KMS-11 (cell line): ENCODE measurements at regions not wholly inside any gene's neighbourhood (a gene's known extent, or its start where the extent isn't known, plus 50 kb on each side); places are given as distances from the start of the nearest gene placed in this dataset.
"Not testable (repeated sequence)": the region's sequence is repeated elsewhere in the genome, so short reads cannot be mapped to it uniquely, and the experiment has no call there.

Experiments used
- H2AFZ ChIP-seq: fragments of 200-600 bp; sonication (generic); 2 replicates; pipeline ENCODE4 v1.6.1; 2016; ENCODE audit warnings: antibody characterized with exemption, mixed run types, low read depth
- H3K27ac ChIP-seq: fragments of 200-600 bp; sonication (generic); 2 replicates; pipeline ENCODE4 v1.6.1; 2016; ENCODE audit warnings: mild to moderate bottlenecking, mixed run types
- H3K27me3 ChIP-seq: fragments of 200-600 bp; sonication (generic); 2 replicates; pipeline ENCODE4 v1.6.1; 2017; ENCODE audit warnings: mild to moderate bottlenecking, low read depth, mixed run types, moderate library complexity; ENCODE audit not compliant: insufficient read depth
- H3K36me3 ChIP-seq: fragments of 200-600 bp; sonication (generic); 2 replicates; pipeline ENCODE4 v1.6.1; 2017; ENCODE audit warnings: mild to moderate bottlenecking, mixed run types; ENCODE audit not compliant: insufficient read depth
- H3K4me1 ChIP-seq: fragments of 200-600 bp; sonication (generic); 2 replicates; pipeline ENCODE4 v1.6.1; 2016; ENCODE audit warnings: mild to moderate bottlenecking, low read depth, mixed run types; ENCODE audit not compliant: poor library complexity, severe bottlenecking
- H3K4me2 ChIP-seq: fragments of 200-600 bp; sonication (generic); 2 replicates; pipeline ENCODE4 v1.7.0; 2016; ENCODE audit warnings: mild to moderate bottlenecking, mixed run types
- H3K4me3 ChIP-seq: fragments of 200-600 bp; sonication (generic); IDR thresholded peaks from 2 replicates; pipeline ENCODE4 v1.6.1; 2017; ENCODE audit warnings: low read depth, low read length, mixed read lengths; ENCODE audit not compliant: insufficient read depth
- H3K79me2 ChIP-seq: fragments of 200-600 bp; sonication (generic); 2 replicates; pipeline ENCODE4 v1.6.1; 2016; ENCODE audit warnings: low read depth, mixed run types; ENCODE audit not compliant: insufficient read depth
- H3K9ac ChIP-seq: fragments of 200-600 bp; sonication (generic); 2 replicates; pipeline ENCODE4 v1.6.1; 2016; ENCODE audit warnings: mild to moderate bottlenecking, mixed run types
- H4K20me1 ChIP-seq: fragments of 200-600 bp; sonication (generic); 2 replicates; pipeline ENCODE4 v1.6.1; 2016; ENCODE audit warnings: mild to moderate bottlenecking, mixed run types; ENCODE audit not compliant: insufficient read depth
- CTCF ChIP-seq: fragments of 200-600 bp; sonication (generic); conservative IDR thresholded peaks from 2 replicates; pipeline ENCODE4 v1.6.1; 2017; ENCODE audit warnings: low read depth, mild to moderate bottlenecking, antibody characterized with exemption, low read length, moderate library complexity, mixed read lengths

- H3K9ac ChIP-seq, H3K4me1 ChIP-seq, H3K4me3 ChIP-seq, H2AFZ ChIP-seq, H3K4me2 ChIP-seq, H3K27ac ChIP-seq, H3K36me3 ChIP-seq, H3K79me2 ChIP-seq, H4K20me1 ChIP-seq: not testable (repeated sequence)
- peaks cover 24% of the 10 kb centered on the region for H3K27me3 ChIP-seq
Observed at GRCh38 chr16:29169295-29169994, 184.6 kb downstream of the LAT start.

GRCh38 chr16:29168515-29169259 is 183.8 kb downstream of the LAT start:
- H4K20me1 ChIP-seq, H3K36me3 ChIP-seq, H3K4me1 ChIP-seq, H3K4me3 ChIP-seq, H3K27ac ChIP-seq, H2AFZ ChIP-seq, H3K9ac ChIP-seq, H3K79me2 ChIP-seq, H3K4me2 ChIP-seq: not testable (repeated sequence)
- peaks cover 17% of the 10 kb centered on the region; the same call in 1 of the 2 replicates for H3K27me3 ChIP-seq

- not testable (repeated sequence) for H3K4me1 ChIP-seq
Observed at GRCh38 chr16:29164442-29165089, 179.7 kb downstream of the LAT start.

GRCh38 chr16:29160171-29160570 is 175.3 kb downstream of the LAT start:
- H3K36me3 ChIP-seq, H3K27ac ChIP-seq, H3K4me3 ChIP-seq, H3K9ac ChIP-seq, H3K79me2 ChIP-seq, H2AFZ ChIP-seq, H3K4me1 ChIP-seq, H4K20me1 ChIP-seq, H3K4me2 ChIP-seq: not testable (repeated sequence)
- peaks cover 27% of the 10 kb centered on the region for H3K27me3 ChIP-seq

More at GRCh38 chr16:29164442-29165089, 179.7 kb downstream of the LAT start:
- H3K36me3 ChIP-seq, H3K27me3 ChIP-seq, H3K27ac ChIP-seq, H3K79me2 ChIP-seq, H2AFZ ChIP-seq, H3K9ac ChIP-seq, H3K4me3 ChIP-seq, H4K20me1 ChIP-seq, H3K4me2 ChIP-seq: not testable (repeated sequence)

GRCh38 chr16:29159603-29160002 is 174.8 kb downstream of the LAT start:
- not testable (repeated sequence) for H3K79me2 ChIP-seq, H3K4me3 ChIP-seq, H4K20me1 ChIP-seq, H3K4me1 ChIP-seq, H3K9ac ChIP-seq, H3K27ac ChIP-seq, H2AFZ ChIP-seq, H3K4me2 ChIP-seq, H3K36me3 ChIP-seq
- H3K27me3 ChIP-seq, result peaks cover 27% of the 10 kb centered on the region

- H3K27me3 ChIP-seq, result peaks cover 29% of the 10 kb centered on the region
- TF ChIP-seq CTCF, result no peak
Observed at GRCh38 chr16:29158785-29159184, 173.9 kb downstream of the LAT start.

GRCh38 chr16:29158031-29158784 is 173.4 kb downstream of the LAT start:
- H3K4me3 ChIP-seq, H3K79me2 ChIP-seq, H3K9ac ChIP-seq, H3K4me2 ChIP-seq, H3K27ac ChIP-seq, H3K36me3 ChIP-seq, H4K20me1 ChIP-seq, H3K4me1 ChIP-seq, H2AFZ ChIP-seq: not testable (repeated sequence)
- peaks cover 31% of the 10 kb centered on the region for H3K27me3 ChIP-seq

More at GRCh38 chr16:29158785-29159184, 173.9 kb downstream of the LAT start:
- Histone ChIP-seq H3K9ac (no peak overlapping the region), H3K4me1 (no peaks in the 10 kb centered on the region), H3K4me2 (no peak overlapping the region), H3K36me3 (no peaks in the 10 kb centered on the region), H2AFZ (no peak overlapping the region), H3K27ac (no peak overlapping the region), H4K20me1 (no peaks in the 10 kb centered on the region), H3K4me3 (no peak overlapping the region), H3K79me2 (no peaks in the 10 kb centered on the region)

GRCh38 chr16:29157051-29157923 is 172.4 kb downstream of the LAT start:
- not testable (repeated sequence) for H3K4me3 ChIP-seq, H3K27ac ChIP-seq, H3K9ac ChIP-seq

More at GRCh38 chr16:29157051-29157923, 172.4 kb downstream of the LAT start:
- H4K20me1 ChIP-seq, H2AFZ ChIP-seq, H3K4me1 ChIP-seq, H3K79me2 ChIP-seq, H3K4me2 ChIP-seq, H3K36me3 ChIP-seq: not testable (repeated sequence)
- H3K27me3 ChIP-seq, result peaks cover 37% of the 10 kb centered on the region
